A549 (cell line): ENCODE measurements at regions not wholly inside any gene's neighbourhood (a gene's known extent, or its start where the extent isn't known, plus 50 kb on each side); places are given as distances from the start of the nearest gene placed in this dataset.
"Not testable (repeated sequence)": the region's sequence is repeated elsewhere in the genome, so short reads cannot be mapped to it uniquely, and the experiment has no call there.

Experiments used
- ATAC-seq, 2 experiments: fragments of 200-7000 bp in 1 of 2; fragments of >200 bp in 1 of 2; cut with Nextera tagmentation in 1 of 2; cut with Tn5 transposase in 1 of 2; 3 replicates each; pipeline versions ENCODE4 v1.8.0 to v1.9.1; 2018 to 2020; ENCODE audit warnings: mild to moderate bottlenecking in 1 of 2, moderate library complexity in 1 of 2
- CTCF ChIA-PET: fragments of 300-600 bp; sonication (Branson Sonifier 250); formaldehyde crosslinking; extraction: SDS; loops from one replicate; lab custom pipeline; 2021; ENCODE audit warnings: antibody characterized with exemption, inconsistent platforms; lab: Yijun Ruan, JAX
- POLR2A ChIA-PET: fragments of 350-600 bp; formaldehyde crosslinking; extraction: SDS; loops from one replicate; lab custom pipeline; 2021; ENCODE audit warnings: antibody characterized with exemption, inconsistent platforms; lab: Yijun Ruan, JAX
- DNase-seq, 2 experiments: peaks; one replicate each; pipeline versions ENCODE4 v3.0.0 to v3.0.0-alpha.2; 2011 to 2016; ENCODE audit warnings: low read depth in 1 of 2, low spot score in 1 of 2
- FAIRE-seq: peaks from 2 replicates; lab custom pipeline; 2011; peaks lifted over from hg19 to GRCh38; lab: Jason Lieb, UNC
- H3K27ac ChIP-seq, 2 experiments: fragments of >200 bp; sonication (Bioruptor Twin); formaldehyde crosslinking; 3 replicates each; pipeline ENCODE4 v1.5.1; 2016 to 2017
- H3K4me1 ChIP-seq: fragments of >200 bp; sonication (Bioruptor Twin); formaldehyde crosslinking; 3 replicates; pipeline ENCODE4 v1.6.1; 2016
- H3K4me2 ChIP-seq: fragments of >200 bp; sonication (Bioruptor Twin); formaldehyde crosslinking; 3 replicates; pipeline ENCODE4 v1.6.1; 2016
- H3K4me3 ChIP-seq: fragments of >200 bp; sonication (Bioruptor Twin); formaldehyde crosslinking; 3 replicates; pipeline ENCODE4 v1.5.1; 2016
- H3K9me3 ChIP-seq: fragments of >200 bp; sonication (Bioruptor Twin); formaldehyde crosslinking; 3 replicates; pipeline ENCODE4 v1.6.1; 2016
- CBX8 ChIP-seq: fragments of 200-600 bp; sonication (generic); IDR thresholded peaks from 2 replicates; pipeline ENCODE4 v1.6.1; 2016
- CEBPB ChIP-seq, 2 experiments: fragments of >200 bp in 1 of 2; sonication (Bioruptor Twin) in 1 of 2; formaldehyde crosslinking in 1 of 2; IDR thresholded peaks; 2 replicates each; pipeline ENCODE4 v1.6.1; 2012 to 2016
- CHD2 ChIP-seq: fragments of 150-350 bp; IDR thresholded peaks from 2 replicates; pipeline ENCODE4 v1.6.1; 2014; ENCODE audit warnings: low read length; ENCODE audit not compliant: partially characterized antibody
- CHD4 ChIP-seq: fragments of 200-600 bp; sonication (generic); IDR thresholded peaks from 2 replicates; pipeline ENCODE4 v1.6.1; 2016; ENCODE audit warnings: antibody characterized with exemption, mild to moderate bottlenecking, borderline replicate concordance
- FOSL2 ChIP-seq, 2 experiments: fragments of 450-650 bp in 1 of 2; fragments of >200 bp in 1 of 2; sonication (Bioruptor Twin) in 1 of 2; formaldehyde crosslinking; IDR thresholded peaks; 2 replicates each; pipeline versions ENCODE4 v1.5.0 to v1.6.1; 2016 to 2020; ENCODE audit warnings: mild to moderate bottlenecking in 1 of 2, moderate library complexity in 1 of 2
- GATA3 ChIP-seq: IDR thresholded peaks from 2 replicates; pipeline ENCODE4 v1.6.1; 2012; ENCODE audit warnings: borderline replicate concordance
- HOXB13 ChIP-seq: fragments of 250-450 bp; sonication (Bioruptor Pico); IDR thresholded peaks from 2 replicates; pipeline ENCODE4 v1.5.0; 2020; ENCODE audit warnings: low read depth, mild to moderate bottlenecking, moderate library complexity
- HOXB5 ChIP-seq: fragments of 250-450 bp; sonication (Bioruptor Pico); IDR thresholded peaks from 2 replicates; pipeline ENCODE4 v1.5.0; 2020; ENCODE audit warnings: mild to moderate bottlenecking, moderate library complexity
- JUNB ChIP-seq: fragments of >200 bp; sonication (Bioruptor Twin); formaldehyde crosslinking; IDR thresholded peaks from 2 replicates; pipeline ENCODE4 v1.6.1; 2016
- KDM1A ChIP-seq: fragments of 200-600 bp; sonication (generic); IDR thresholded peaks from 2 replicates; pipeline ENCODE4 v1.6.1; 2016; ENCODE audit warnings: low read depth, mild to moderate bottlenecking
- NFE2L2 ChIP-seq: fragments of 150-350 bp; conservative IDR thresholded peaks from 2 replicates; pipeline ENCODE4 v1.6.1; 2014; ENCODE audit warnings: low read length
- NPAS2 ChIP-seq: fragments of 250-450 bp; sonication (Bioruptor Pico); IDR thresholded peaks from 2 replicates; pipeline ENCODE4 v1.8.0; 2022; ENCODE audit warnings: mild to moderate bottlenecking, moderate library complexity, borderline replicate concordance
- PHF8 ChIP-seq: fragments of 200-600 bp; sonication (generic); IDR thresholded peaks from 2 replicates; pipeline ENCODE4 v1.6.1; 2016; ENCODE audit warnings: low read depth, mild to moderate bottlenecking, antibody characterized with exemption, moderate library complexity, borderline replicate concordance
- POLR2A ChIP-seq: IDR thresholded peaks from 2 replicates; pipeline ENCODE4 v1.6.1; 2012; ENCODE audit warnings: mild to moderate bottlenecking, low read length
- RAD21 ChIP-seq, 2 experiments: fragments of >200 bp in 1 of 2; sonication (Bioruptor Twin) in 1 of 2; formaldehyde crosslinking in 1 of 2; IDR thresholded peaks in 1 of 2; conservative IDR thresholded peaks in 1 of 2; 2 replicates in 1 of 2; 3 replicates in 1 of 2; pipeline ENCODE4 v1.6.1; 2012 to 2018; ENCODE audit warnings: inconsistent platforms in 1 of 2
- RARB ChIP-seq: fragments of 250-450 bp; sonication (Bioruptor Pico); IDR thresholded peaks from 2 replicates; pipeline ENCODE4 v1.8.0; 2021; ENCODE audit warnings: mild to moderate bottlenecking, moderate library complexity
- RCOR1 ChIP-seq: fragments of 150-350 bp; IDR thresholded peaks from 2 replicates; pipeline ENCODE4 v1.6.1; 2014; ENCODE audit warnings: antibody characterized with exemption, low read length, low read depth
- ZC3H11A ChIP-seq: fragments of 450-650 bp; IDR thresholded peaks from 2 replicates; pipeline ENCODE4 v1.6.1; 2014; ENCODE audit warnings: antibody characterized with exemption, mild to moderate bottlenecking
- ZFP36 ChIP-seq: fragments of 450-650 bp; IDR thresholded peaks from 2 replicates; pipeline ENCODE4 v1.6.1; 2014; ENCODE audit warnings: borderline replicate concordance; ENCODE audit not compliant: partially characterized antibody
- WGBS: methylation state at CpG from one replicate; pipeline ENCODE4 v1.1.6; 2017; ENCODE audit errors: missing lambda C conversion rate; 5-methylcytosine and 5-hydroxymethylcytosine counted together
- TF ChIP-seq, protein P1 (sequence below): fragments of 450-650 bp; IDR thresholded peaks from 2 replicates; pipeline ENCODE4 v1.6.1; 2014; ENCODE audit warnings: antibody characterized with exemption
- TF ChIP-seq, protein P2 (sequence below): IDR thresholded peaks from 2 replicates; pipeline ENCODE4 v1.6.1; 2012
- TF ChIP-seq, protein P3 (sequence below): IDR thresholded peaks from 2 replicates; pipeline ENCODE4 v1.6.1; 2012
- TF ChIP-seq, protein P4 (sequence below): fragments of 250-450 bp; sonication (Bioruptor Pico); IDR thresholded peaks from 2 replicates; pipeline ENCODE4 v1.5.0; 2020; ENCODE audit warnings: low read depth, mild to moderate bottlenecking, moderate library complexity

DNA sequence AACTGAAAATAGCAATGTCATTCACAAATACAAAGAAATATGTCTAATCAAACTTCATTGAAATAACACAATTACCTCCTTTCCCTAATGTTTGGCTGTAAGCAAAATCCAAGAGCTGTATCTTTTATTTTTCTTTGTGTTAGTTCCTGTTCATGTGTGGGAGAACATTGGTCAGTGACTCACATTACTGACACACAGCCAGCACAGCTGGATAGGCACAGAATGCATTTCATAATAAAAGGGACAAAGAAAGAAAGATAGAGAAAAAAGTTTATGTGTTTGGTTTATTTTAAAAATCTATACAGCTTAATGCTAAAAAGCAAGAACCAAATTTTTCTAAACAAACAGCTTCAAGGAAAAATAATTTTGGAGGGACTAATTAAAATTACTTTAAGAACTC, 185.6 kb upstream of the COL3A1 start:
- Histone ChIP-seq H3K9me3 (no peaks in the 10 kb centered on the region), H3K27ac (peak overlapping the region in 1 of 2 experiments; percentile 49; a peak in 2 of 6 replicates), H3K4me3 (no peak overlapping the region), H3K4me1 (peaks cover 42% of the 10 kb centered on the region), H3K4me2 (peak overlapping the region; percentile 53)
- DNase-seq: peak in 1 of 2 experiments; percentile 55
- peak; percentile 7 for FAIRE-seq
- peak; percentile 74 to 82; a peak in 4 of 6 replicates for ATAC-seq
- ChIA-PET POLR2A (no interaction called here), CTCF (no interaction called here)
- TF ChIP-seq CEBPB (IDR thresholded peaks at IDR 0.05) (peak in 1 of 2 experiments; percentile 18; a peak in 1 of 4 replicates), NFE2L2 (no peak), FOSL2 (IDR thresholded peaks at IDR 0.05) (no peak; the same call in 1 of the 2 replicates), FOSL2 (CRISPR knock-in tag; IDR thresholded peaks at IDR 0.05) (peak; percentile 55), JUNB (peak; percentile 40; the same call in 1 of the 2 replicates), CHD2 (no peak), KDM1A (no peak)

DNA sequence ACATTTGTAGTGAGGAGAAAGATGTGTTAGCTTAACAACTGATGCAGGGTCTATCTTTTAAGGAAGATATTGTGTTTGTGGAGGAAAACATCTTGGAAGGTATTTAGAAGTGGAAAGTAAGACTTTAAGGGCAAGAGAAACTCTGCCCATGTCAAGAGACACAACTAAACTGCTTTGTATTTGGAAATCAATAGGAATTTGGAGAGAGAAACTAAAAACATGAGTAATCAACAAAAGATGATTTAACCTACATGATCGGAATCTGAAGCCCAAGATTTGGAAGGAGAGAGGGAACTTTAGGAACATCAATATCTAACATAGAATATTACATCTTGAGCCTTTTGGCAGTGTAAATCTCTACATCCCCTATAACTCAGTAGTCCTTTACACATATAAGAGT, 184.2 kb upstream of the COL3A1 start:
- Histone ChIP-seq H3K4me2 (no peak overlapping the region), H3K4me3 (no peak overlapping the region), H3K9me3 (no peaks in the 10 kb centered on the region), H3K4me1 (peaks cover 34% of the 10 kb centered on the region), H3K27ac (no peak overlapping the region)
- ChIA-PET CTCF (interaction anchor here (1.1 kb wide), 1 partner anchor 200 kb away, joined by 3 read pairs; no protein-coding TSS in a partner anchor), POLR2A (no interaction called here)
- TF ChIP-seq GATA3: no peak
- no peak for TF ChIP-seq RARB (CRISPR knock-in tag)
- TF ChIP-seq ZFP36: no peak
- TF ChIP-seq POLR2A: no peak
- TF ChIP-seq, protein P1, sequence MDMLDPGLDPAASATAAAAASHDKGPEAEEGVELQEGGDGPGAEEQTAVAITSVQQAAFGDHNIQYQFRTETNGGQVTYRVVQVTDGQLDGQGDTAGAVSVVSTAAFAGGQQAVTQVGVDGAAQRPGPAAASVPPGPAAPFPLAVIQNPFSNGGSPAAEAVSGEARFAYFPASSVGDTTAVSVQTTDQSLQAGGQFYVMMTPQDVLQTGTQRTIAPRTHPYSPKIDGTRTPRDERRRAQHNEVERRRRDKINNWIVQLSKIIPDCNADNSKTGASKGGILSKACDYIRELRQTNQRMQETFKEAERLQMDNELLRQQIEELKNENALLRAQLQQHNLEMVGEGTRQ: no peak
- no peak for TF ChIP-seq CEBPB (IDR thresholded peaks at IDR 0.05)
- TF ChIP-seq NPAS2 (CRISPR knock-in tag): no peak
- no peak for TF ChIP-seq RCOR1
- TF ChIP-seq FOSL2 (IDR thresholded peaks at IDR 0.05): no peak
- no peak for TF ChIP-seq FOSL2 (CRISPR knock-in tag; IDR thresholded peaks at IDR 0.05)
- no peak for TF ChIP-seq NFE2L2
- TF ChIP-seq KDM1A: no peak
- TF ChIP-seq, protein P2, sequence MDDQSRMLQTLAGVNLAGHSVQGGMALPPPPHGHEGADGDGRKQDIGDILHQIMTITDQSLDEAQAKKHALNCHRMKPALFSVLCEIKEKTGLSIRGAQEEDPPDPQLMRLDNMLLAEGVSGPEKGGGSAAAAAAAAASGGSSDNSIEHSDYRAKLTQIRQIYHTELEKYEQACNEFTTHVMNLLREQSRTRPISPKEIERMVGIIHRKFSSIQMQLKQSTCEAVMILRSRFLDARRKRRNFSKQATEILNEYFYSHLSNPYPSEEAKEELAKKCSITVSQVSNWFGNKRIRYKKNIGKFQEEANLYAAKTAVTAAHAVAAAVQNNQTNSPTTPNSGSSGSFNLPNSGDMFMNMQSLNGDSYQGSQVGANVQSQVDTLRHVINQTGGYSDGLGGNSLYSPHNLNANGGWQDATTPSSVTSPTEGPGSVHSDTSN: no peak
- TF ChIP-seq CHD4: no peak
- no peak for TF ChIP-seq CBX8
- no peak for TF ChIP-seq RAD21 (conservative IDR thresholded peaks at IDR 0.05 in 1 of 2, IDR thresholded peaks at IDR 0.05 in 1 of 2)
- TF ChIP-seq, protein P3, sequence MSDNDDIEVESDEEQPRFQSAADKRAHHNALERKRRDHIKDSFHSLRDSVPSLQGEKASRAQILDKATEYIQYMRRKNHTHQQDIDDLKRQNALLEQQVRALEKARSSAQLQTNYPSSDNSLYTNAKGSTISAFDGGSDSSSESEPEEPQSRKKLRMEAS: no peak
- no peak for TF ChIP-seq PHF8
- TF ChIP-seq, protein P4, sequence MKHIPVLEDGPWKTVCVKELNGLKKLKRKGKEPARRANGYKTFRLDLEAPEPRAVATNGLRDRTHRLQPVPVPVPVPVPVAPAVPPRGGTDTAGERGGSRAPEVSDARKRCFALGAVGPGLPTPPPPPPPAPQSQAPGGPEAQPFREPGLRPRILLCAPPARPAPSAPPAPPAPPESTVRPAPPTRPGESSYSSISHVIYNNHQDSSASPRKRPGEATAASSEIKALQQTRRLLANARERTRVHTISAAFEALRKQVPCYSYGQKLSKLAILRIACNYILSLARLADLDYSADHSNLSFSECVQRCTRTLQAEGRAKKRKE: no peak
- no peak for TF ChIP-seq HOXB13 (CRISPR knock-in tag)
- no peak for TF ChIP-seq HOXB5 (CRISPR knock-in tag)
- ATAC-seq (no peak), DNase-seq (no peak), FAIRE-seq (no peak)
- 77% methylated on average over 1 of the region's 1 CpG for WGBS

DNA sequence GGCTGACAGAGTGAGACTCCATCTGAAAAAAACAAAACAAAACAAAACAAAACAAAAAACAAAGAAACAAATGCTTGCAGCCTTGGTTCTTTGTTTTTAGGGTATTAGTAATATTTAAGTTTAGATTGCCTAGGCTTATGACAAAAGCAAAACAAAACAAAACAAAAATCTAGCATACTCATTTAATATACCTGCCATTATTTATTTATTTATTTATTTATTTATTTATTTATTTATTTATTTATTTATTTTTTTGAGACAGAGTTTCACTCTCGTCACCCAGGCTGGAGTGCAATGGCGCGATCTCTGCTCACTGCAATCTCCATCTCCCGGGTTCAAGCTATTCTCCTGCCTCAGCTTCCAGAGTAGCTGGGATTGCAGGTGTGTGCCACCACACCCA, 179.7 kb upstream of the COL3A1 start:
- CTCF ChIA-PET: not testable (repeated sequence)
- TF ChIP-seq ZC3H11A: peak; percentile 57
- TF ChIP-seq, all 56 proteins: peak for 1; not testable (repeated sequence) for 55
- DNase-seq, FAIRE-seq, H3K4me3 ChIP-seq, POLR2A ChIA-PET, H3K4me2 ChIP-seq, ATAC-seq, H3K4me1 ChIP-seq, H3K27ac ChIP-seq, H3K9me3 ChIP-seq: not testable (repeated sequence)
- 89% methylated on average over 4 of the region's 4 CpGs for WGBS
